Activated naive CD4-positive, alpha-beta T cell treated with anti-CD3 and anti-CD28 coated beads for 36 hours (primary cell): ENCODE measurements at regions not wholly inside any gene's neighbourhood (a gene's known extent, or its start where the extent isn't known, plus 50 kb on each side); places are given as distances from the start of the nearest gene placed in this dataset.
"Not testable (repeated sequence)": the region's sequence is repeated elsewhere in the genome, so short reads cannot be mapped to it uniquely, and the experiment has no call there.

Experiments
- CTCF ChIA-PET: fragments of 350-600 bp; sonication (Branson Sonifier 250); formaldehyde crosslinking; loops from one replicate; lab custom pipeline; 2021; ENCODE audit warnings: antibody characterized with exemption; lab: Charles Lee
- DNase-seq: peaks from one replicate; pipeline ENCODE4 v3.0.0-alpha.2; 2020
- H3K27ac Mint-ChIP-seq: one replicate; pipeline ENCODE4 v1.8.0; 2021; ENCODE audit warnings: mild to moderate bottlenecking, mixed read lengths
- H3K27me3 Mint-ChIP-seq: one replicate; pipeline ENCODE4 v1.8.0; 2021; ENCODE audit warnings: low read depth, mixed read lengths
- H3K36me3 Mint-ChIP-seq: one replicate; pipeline ENCODE4 v1.8.0; 2021; ENCODE audit warnings: low read depth, mixed read lengths
- H3K4me1 Mint-ChIP-seq: one replicate; pipeline ENCODE4 v1.8.0; 2021; ENCODE audit warnings: low read depth, mixed read lengths
- H3K4me3 Mint-ChIP-seq: one replicate; pipeline ENCODE4 v1.8.0; 2021; ENCODE audit warnings: mild to moderate bottlenecking, moderate library complexity, mixed read lengths
- H3K9me3 Mint-ChIP-seq: one replicate; pipeline ENCODE4 v1.8.0; 2021; ENCODE audit warnings: mixed read lengths
- intact Hi-C: fragments of 100-400 bp; cut with micrococcal nuclease; formaldehyde crosslinking; loops from one replicate; pipeline ENCODE4 v1.15.1; 2023

DNA sequence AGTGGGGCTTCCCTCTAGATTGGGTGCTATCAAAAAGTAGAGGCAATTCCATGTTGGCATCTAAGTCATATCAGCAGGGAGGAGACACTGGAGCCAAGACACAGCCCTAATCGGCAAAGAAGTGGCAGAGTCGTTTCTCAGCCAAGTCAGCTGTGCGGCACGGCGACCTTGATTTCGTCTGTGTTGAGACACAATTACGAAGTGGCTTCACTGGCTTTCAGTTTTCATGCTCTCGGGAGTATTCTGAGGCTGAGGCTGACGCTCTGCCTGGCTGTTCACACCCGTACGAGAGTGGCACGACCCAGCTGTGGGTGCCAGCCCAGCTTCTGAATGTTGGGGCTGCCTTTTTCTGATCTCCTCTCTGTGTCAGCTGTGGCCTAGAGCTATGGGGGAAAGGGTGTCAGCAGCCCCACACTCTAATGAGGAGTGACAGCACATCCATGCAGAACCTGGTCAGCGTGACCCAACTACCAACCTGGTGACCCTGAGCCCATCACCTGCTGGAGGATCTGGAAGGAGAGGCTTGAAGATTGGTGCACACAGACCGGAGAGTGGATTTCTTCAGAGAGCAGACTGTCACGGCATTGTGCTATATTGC, 105.7 kb upstream of the TMEM45B start:
- peaks cover 3% of the 10 kb centered on the region for H3K36me3 Mint-ChIP-seq
- H3K9me3 Mint-ChIP-seq = no peaks in the 10 kb centered on the region
- intact Hi-C loops = no loop called here
- CTCF ChIA-PET = no interaction called here
- no peaks in the 10 kb centered on the region for H3K4me1 Mint-ChIP-seq
- H3K27me3 Mint-ChIP-seq = no peaks in the 10 kb centered on the region
- no peak for DNase-seq
- H3K4me3 Mint-ChIP-seq = no peak overlapping the region
- no peak overlapping the region for H3K27ac Mint-ChIP-seq

DNA sequence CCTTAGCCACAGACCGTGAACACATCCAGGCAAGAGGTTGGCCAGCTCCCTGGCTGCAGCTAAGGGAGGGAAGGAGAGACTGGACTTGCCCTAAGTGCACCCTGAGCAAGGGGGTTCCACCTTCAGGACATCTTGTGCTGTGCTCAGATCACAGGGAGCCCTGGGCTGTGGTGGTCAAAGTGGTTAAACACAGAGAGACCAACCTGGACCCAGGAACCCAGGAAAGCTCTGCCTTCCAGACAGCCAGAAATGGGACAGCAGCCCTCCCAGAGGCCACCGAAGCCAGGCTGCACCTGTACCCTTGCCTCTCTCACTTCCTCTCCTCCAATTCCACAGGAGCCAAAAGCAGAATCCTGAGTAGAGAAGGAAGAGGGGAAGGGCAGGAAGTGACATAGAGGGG, 105.2 kb upstream of the TMEM45B start:
- DNase-seq = no peak
- no peaks in the 10 kb centered on the region for H3K9me3 Mint-ChIP-seq
- H3K27me3 Mint-ChIP-seq = no peaks in the 10 kb centered on the region
- CTCF ChIA-PET = no interaction called here
- H3K4me1 Mint-ChIP-seq = no peaks in the 10 kb centered on the region
- intact Hi-C loops = no loop called here
- no peak overlapping the region for H3K4me3 Mint-ChIP-seq
- no peak overlapping the region for H3K27ac Mint-ChIP-seq
- H3K36me3 Mint-ChIP-seq = peaks cover 3% of the 10 kb centered on the region

DNA sequence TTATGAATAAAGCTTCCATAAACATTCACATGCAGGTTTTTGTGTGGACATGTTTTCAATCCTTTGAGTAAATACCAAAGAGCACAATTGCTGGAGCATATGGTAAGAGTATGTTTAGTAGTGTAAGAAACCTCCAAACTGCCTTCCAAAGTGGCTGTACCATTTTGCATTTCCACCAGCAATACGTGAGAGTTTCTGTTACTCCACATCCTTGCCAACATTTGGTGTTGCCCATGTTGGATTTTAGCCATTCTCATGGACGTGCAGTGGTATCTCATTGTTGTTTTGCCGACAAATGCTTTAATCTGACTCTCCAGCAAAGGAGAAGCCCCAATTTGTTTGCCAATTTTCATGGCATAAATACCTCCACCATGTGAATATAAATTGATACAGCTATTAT, 103.9 kb upstream of the TMEM45B start:
- intact Hi-C loops = no loop called here
- no peaks in the 10 kb centered on the region for H3K27me3 Mint-ChIP-seq
- no peak for DNase-seq
- no peaks in the 10 kb centered on the region for H3K9me3 Mint-ChIP-seq
- H3K27ac Mint-ChIP-seq = no peak overlapping the region
- H3K36me3 Mint-ChIP-seq = peaks cover 3% of the 10 kb centered on the region
- no peak overlapping the region for H3K4me3 Mint-ChIP-seq
- CTCF ChIA-PET = interaction anchor here (0.6 to 1.5 kb wide), 2 partner anchors 10 to 421 kb away, joined by 3 read pairs; no protein-coding TSS in a partner anchor
- no peaks in the 10 kb centered on the region for H3K4me1 Mint-ChIP-seq

DNA sequence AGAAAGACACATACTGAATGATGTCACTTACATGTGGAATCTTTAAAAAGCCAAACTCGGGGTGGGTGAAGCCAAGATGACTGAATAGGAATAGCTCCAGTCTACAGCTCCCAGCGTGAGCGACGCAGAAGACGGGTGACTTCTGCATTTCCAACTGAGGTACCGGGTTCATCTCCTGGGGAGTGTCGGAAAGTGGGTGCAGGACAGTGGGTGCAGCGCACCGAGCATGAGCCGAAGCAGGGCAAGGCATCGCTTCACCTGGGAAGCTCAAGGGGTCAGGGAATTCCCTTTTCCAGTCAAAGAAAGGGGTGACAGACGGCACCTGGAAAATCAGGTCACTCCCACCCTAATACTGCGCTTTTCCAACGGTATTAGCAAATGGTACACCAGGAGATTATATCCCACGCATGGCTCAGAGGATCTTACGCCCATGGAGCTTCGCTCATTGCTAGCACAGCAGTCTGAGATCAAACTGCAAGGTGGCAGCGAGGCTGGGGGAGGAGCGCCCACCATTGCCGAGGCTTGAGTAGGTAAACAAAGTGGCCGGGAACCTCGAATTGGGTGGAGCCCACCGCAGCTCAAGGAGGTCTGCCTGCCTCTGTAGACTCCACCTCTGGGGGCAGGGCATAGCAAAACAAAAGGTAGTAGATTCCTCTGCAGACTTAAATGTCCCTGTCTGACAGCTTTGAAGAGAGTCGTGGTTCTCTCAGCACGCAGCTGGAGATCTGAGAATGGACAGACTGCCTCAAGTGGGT, 103.0 kb upstream of the TMEM45B start:
- CTCF ChIA-PET = interaction anchor here (0.6 to 1.5 kb wide), 2 partner anchors 9 to 420 kb away, joined by 3 read pairs; no protein-coding TSS in a partner anchor
- H3K9me3 Mint-ChIP-seq, intact Hi-C loops, H3K4me1 Mint-ChIP-seq, DNase-seq, H3K27ac Mint-ChIP-seq, H3K36me3 Mint-ChIP-seq, H3K27me3 Mint-ChIP-seq, H3K4me3 Mint-ChIP-seq: not testable (repeated sequence)

DNA sequence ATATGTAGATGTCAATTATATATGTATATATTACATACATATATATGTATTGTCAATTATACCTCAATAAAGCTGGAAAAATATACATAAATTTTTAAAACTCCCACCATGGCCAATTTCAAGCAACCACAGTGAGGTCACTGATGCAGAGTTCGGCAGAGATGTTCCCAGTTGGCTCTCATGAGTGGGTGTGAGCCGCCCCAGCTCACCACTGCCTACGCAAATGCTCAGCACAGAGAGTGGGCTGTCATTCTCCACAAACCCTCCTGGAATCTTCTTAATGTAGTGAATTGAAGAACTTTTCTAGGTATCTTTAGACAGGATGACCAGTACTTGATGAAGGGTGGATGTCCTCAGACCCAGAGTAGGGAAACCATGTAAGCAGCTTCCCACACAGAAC, 96.6 kb upstream of the TMEM45B start:
- H3K4me1 Mint-ChIP-seq = peaks cover 10% of the 10 kb centered on the region
- H3K27ac Mint-ChIP-seq = no peak overlapping the region
- H3K9me3 Mint-ChIP-seq = no peaks in the 10 kb centered on the region
- no peak for DNase-seq
- CTCF ChIA-PET = interaction anchor here (0.8 kb wide), 1 partner anchor 32 kb away, joined by 4 read pairs; no protein-coding TSS in a partner anchor
- H3K36me3 Mint-ChIP-seq = peaks cover 3% of the 10 kb centered on the region
- no peak overlapping the region for H3K4me3 Mint-ChIP-seq
- intact Hi-C loops = no loop called here
- no peaks in the 10 kb centered on the region for H3K27me3 Mint-ChIP-seq

DNA sequence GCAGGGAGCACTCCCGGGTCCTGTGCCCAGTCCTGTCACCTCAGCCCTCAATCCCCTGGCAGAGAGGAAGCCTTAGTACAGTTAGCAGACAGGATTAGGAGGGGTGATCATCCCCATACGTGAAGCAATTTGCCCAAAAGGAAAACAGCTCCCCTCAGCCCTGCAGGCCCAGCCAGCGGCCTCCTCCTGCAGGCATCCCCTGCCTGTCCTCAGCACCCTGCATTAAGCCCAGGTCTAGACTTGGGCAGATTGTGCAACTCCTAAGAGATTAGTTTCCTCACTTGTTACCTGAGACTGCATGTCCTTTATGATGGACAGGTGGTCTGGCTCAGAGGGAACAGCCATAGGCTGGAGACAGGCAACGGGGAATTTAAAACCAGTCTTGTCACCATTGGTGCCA, 95.5 kb upstream of the TMEM45B start:
- peaks cover 3% of the 10 kb centered on the region for H3K36me3 Mint-ChIP-seq
- H3K27me3 Mint-ChIP-seq = no peaks in the 10 kb centered on the region
- no peaks in the 10 kb centered on the region for H3K9me3 Mint-ChIP-seq
- H3K4me1 Mint-ChIP-seq = peaks cover 10% of the 10 kb centered on the region
- CTCF ChIA-PET = no interaction called here
- no peak overlapping the region for H3K27ac Mint-ChIP-seq
- intact Hi-C loops = no loop called here
- DNase-seq = no peak
- no peak overlapping the region for H3K4me3 Mint-ChIP-seq

DNA sequence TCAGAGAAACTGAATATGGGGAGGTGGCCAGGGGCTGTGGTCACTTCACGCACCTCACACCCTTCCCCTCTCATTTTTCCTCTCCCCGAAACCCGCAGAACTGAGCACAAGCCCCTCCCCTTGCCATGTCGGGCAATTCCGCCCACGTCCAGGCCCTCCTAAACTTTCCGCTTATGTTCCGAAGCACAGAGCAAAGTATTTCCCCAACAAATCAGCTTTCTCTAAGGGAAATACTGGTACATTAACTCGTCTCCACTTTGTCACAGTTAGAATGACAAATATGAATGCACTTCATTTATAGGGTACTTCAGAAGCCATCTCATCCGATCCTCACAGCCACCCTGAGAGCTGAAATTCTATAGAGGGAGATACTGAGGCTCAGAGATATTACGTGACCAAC, 94.7 kb upstream of the TMEM45B start:
- DNase-seq = no peak
- no peak overlapping the region for H3K27ac Mint-ChIP-seq

DNA sequence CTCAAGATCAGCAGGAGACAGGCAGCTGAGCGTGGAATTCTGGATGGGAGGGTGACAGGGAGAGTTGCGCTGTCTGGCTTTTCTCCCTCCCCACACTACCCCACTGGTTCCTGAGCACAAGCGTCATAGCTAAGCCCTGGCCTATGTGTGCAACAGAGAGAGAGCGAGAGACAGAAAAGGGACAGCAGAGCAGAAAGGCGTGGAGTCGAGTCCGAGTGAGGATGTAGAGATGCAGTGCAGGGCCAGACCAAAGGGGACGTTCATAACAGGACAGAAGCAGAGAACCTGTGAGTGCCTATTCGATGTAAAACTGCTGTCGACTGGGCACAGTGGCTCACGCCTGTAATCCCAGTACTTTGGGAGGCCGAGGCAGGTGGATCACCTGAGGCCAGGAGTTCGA, 94.0 kb upstream of the TMEM45B start:
- H3K36me3 Mint-ChIP-seq = peaks cover 5% of the 10 kb centered on the region
- DNase-seq = no peak
- peaks cover 10% of the 10 kb centered on the region for H3K4me1 Mint-ChIP-seq
- H3K27me3 Mint-ChIP-seq = no peaks in the 10 kb centered on the region
- no peak overlapping the region for H3K4me3 Mint-ChIP-seq
- no peaks in the 10 kb centered on the region for H3K9me3 Mint-ChIP-seq
- CTCF ChIA-PET = interaction anchor here (1.5 kb wide), 1 partner anchor 10 kb away, joined by 3 read pairs; no protein-coding TSS in a partner anchor
- intact Hi-C loops = no loop called here
- H3K27ac Mint-ChIP-seq = no peak overlapping the region

More for the DNA sequence above, 94.7 kb upstream of the TMEM45B start:
- no peaks in the 10 kb centered on the region for H3K9me3 Mint-ChIP-seq
- H3K27me3 Mint-ChIP-seq = no peaks in the 10 kb centered on the region
- no peak overlapping the region for H3K4me3 Mint-ChIP-seq
- H3K4me1 Mint-ChIP-seq = peaks cover 10% of the 10 kb centered on the region
- CTCF ChIA-PET = interaction anchor here (1.5 kb wide), 1 partner anchor 9 kb away, joined by 3 read pairs; no protein-coding TSS in a partner anchor
- intact Hi-C loops = no loop called here
- peaks cover 3% of the 10 kb centered on the region for H3K36me3 Mint-ChIP-seq

DNA sequence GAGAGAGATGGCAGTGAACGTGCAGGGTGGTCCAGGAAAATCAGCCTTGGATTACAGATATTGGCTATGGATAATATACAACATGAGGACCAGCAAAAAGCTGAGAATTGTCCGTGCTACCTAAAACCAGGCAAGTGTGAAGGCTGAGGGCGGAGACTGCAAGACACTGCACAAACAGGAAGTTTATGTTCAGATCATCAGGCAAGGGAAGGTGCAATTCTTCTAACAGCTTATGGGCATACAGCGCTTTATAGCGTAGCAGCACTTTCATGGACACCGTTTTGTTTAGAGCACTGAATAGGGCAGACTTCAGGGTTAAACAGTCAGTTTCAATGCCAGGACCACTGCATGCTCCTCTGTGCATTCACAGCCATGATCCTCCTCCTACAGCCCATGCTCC, 93.1 kb upstream of the TMEM45B start:
- Mint-ChIP-seq H3K27ac (no peak overlapping the region), H3K4me1 (peaks cover 10% of the 10 kb centered on the region), H3K27me3 (no peaks in the 10 kb centered on the region), H3K4me3 (no peak overlapping the region), H3K9me3 (no peaks in the 10 kb centered on the region), H3K36me3 (peaks cover 5% of the 10 kb centered on the region)
- CTCF ChIA-PET = interaction anchor here (0.6 to 1.5 kb wide), 2 partner anchors 11 to 354 kb away, joined by 3 read pairs; no protein-coding TSS in a partner anchor
- intact Hi-C loops = no loop called here
- no peak for DNase-seq

DNA sequence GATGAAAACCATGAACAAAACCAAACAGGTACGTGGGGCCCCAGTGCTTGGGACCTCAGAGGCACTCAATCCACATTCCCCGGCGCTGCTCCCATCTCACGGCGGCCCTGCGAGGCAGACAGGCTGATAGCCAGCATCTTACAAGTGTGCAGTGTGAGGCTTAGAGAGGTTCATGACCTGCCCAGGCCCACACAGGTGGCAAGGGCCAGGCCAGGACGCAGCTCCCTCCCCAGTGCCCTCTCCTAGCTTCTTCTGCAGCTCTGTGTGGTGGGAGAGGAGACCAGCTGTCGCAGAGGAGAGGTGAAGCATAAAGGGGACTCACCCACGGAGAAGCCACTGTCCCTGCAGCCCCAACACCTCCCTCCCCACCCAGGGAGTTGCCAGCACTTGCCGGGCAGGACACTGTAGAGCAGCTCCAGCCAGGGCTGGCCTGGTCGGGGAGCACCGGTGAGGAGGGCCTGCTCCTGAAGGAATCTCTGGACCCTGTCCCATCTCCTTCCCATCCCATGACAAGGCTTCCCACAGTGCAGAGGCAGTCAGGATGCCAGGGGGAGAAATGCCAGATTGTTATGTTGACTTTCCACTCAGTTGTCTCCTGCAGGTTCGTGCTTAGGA, 92.4 kb upstream of the TMEM45B start:
- Mint-ChIP-seq H3K4me1 (peaks cover 10% of the 10 kb centered on the region), H3K27me3 (no peaks in the 10 kb centered on the region), H3K9me3 (no peaks in the 10 kb centered on the region), H3K36me3 (peaks cover 5% of the 10 kb centered on the region), H3K27ac (no peak overlapping the region), H3K4me3 (no peak overlapping the region)
- intact Hi-C loops = no loop called here
- DNase-seq = no peak
- CTCF ChIA-PET = interaction anchor here (0.5 to 0.6 kb wide), 2 partner anchors 354 to 434 kb away, joined by 3 to 5 read pairs; no protein-coding TSS in a partner anchor

DNA sequence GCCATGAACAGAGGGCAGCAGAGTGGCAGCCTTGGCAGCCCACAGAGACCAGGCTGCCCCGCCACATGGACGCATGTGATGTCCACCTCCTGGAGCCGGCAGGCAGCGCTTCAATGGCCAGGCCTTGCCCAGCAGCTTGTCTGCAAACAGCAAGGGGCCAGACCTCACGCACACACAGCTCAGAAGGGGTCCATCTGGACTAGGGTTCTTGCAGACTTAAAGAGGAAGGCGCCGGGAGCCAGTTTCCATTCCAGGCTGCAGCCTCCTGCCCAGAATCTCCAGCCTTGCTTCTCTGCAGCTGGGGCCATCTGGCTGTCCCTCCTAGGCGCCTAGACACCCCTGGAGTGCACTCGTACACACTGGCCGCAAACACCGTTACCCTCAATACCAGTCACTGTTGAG, 91.9 kb upstream of the TMEM45B start:
- Mint-ChIP-seq H3K27me3 (no peaks in the 10 kb centered on the region), H3K9me3 (no peaks in the 10 kb centered on the region), H3K36me3 (peaks cover 5% of the 10 kb centered on the region), H3K27ac (no peak overlapping the region), H3K4me1 (peaks cover 10% of the 10 kb centered on the region), H3K4me3 (no peak overlapping the region)
- CTCF ChIA-PET = interaction anchor here (0.5 kb wide), 1 partner anchor 433 kb away, joined by 5 read pairs; no protein-coding TSS in a partner anchor
- intact Hi-C loops = no loop called here
- no peak for DNase-seq

DNA sequence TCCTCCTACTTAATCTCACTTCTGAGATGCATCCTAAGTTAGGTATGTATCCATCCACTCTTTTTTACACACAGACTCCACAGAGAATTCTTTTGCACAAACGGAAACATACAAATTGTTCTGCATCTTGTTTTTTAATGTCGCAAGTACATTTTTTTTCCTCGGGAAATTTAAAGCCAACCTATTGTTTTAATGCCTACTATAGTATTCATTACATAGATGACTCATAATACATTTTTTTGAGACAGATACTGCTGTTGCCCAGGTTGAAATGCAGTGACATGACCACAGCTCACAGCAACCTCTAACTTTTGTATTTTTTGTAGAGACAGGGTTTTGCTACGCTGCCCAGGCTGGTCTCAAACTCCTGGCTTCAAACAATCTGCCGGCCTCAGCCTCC, 90.8 kb upstream of the TMEM45B start:
- Mint-ChIP-seq H3K4me1 (peaks cover 10% of the 10 kb centered on the region), H3K36me3 (peaks cover 2% of the 10 kb centered on the region), H3K27me3 (no peaks in the 10 kb centered on the region), H3K9me3 (no peaks in the 10 kb centered on the region), H3K27ac (no peak overlapping the region), H3K4me3 (no peak overlapping the region)
- intact Hi-C loops = no loop called here
- DNase-seq = no peak
- CTCF ChIA-PET = interaction anchor here (0.8 to 1.6 kb wide), 3 partner anchors 328 to 361 kb away, joined by 3 to 4 read pairs (median 3); partner anchors contain the start of gene BARX2
